Fibroblast of skin of scalp (primary cell): ENCODE measurements at regions not wholly inside any gene's neighbourhood (a gene's known extent, or its start where the extent isn't known, plus 50 kb on each side); places are given as distances from the start of the nearest gene placed in this dataset.
"Not testable (repeated sequence)": the region's sequence is repeated elsewhere in the genome, so short reads cannot be mapped to it uniquely, and the experiment has no call there.

Experiments
- DNase-seq: peaks from one replicate; pipeline ENCODE4 v3.0.0-alpha.2; 2013

GRCh38 chr10:46204482-46205102, 82.2 kb upstream of the ANTXRL start:
- not testable (repeated sequence) for DNase-seq

GRCh38 chr10:46210427-46210826, 76.4 kb upstream of the ANTXRL start:
- DNase-seq: not testable (repeated sequence)

GRCh38 chr10:46215426-46215825, 71.4 kb upstream of the ANTXRL start:
- no peak for DNase-seq

GRCh38 chr10:46216003-46216634, 70.7 kb upstream of the ANTXRL start:
- no peak for DNase-seq

- no peak for DNase-seq
These were observed 69.7 kb upstream of the ANTXRL start for GRCh38 chr10:46216836-46217751.

GRCh38 chr10:46217752-46218453, 68.9 kb upstream of the ANTXRL start:
- no peak for DNase-seq

GRCh38 chr10:46218921-46219320, 67.9 kb upstream of the ANTXRL start:
- no peak for DNase-seq

- not testable (repeated sequence) for DNase-seq
These were observed 67.3 kb upstream of the ANTXRL start for GRCh38 chr10:46219431-46219990.

- DNase-seq: no peak
These were observed 66.6 kb upstream of the ANTXRL start for GRCh38 chr10:46220187-46220586.

GRCh38 chr10:46220872-46221538, 65.8 kb upstream of the ANTXRL start:
- no peak for DNase-seq

GRCh38 chr10:46222364-46222935, 64.3 kb upstream of the ANTXRL start:
- peak; percentile 6 for DNase-seq

- DNase-seq: no peak
These were observed 63.7 kb upstream of the ANTXRL start for GRCh38 chr10:46223064-46223480.

- DNase-seq: no peak
These were observed 63.0 kb upstream of the ANTXRL start for GRCh38 chr10:46223626-46224413.

- DNase-seq: no peak
These were observed 62.4 kb upstream of the ANTXRL start for GRCh38 chr10:46224414-46224682.

- no peak for DNase-seq
These were observed 61.2 kb upstream of the ANTXRL start for GRCh38 chr10:46225597-46225996.

GRCh38 chr10:46226232-46226631, 60.6 kb upstream of the ANTXRL start:
- no peak for DNase-seq

GRCh38 chr10:46226900-46227558, 59.8 kb upstream of the ANTXRL start:
- no peak for DNase-seq

GRCh38 chr10:46227571-46227935, 59.2 kb upstream of the ANTXRL start:
- no peak for DNase-seq

- no peak for DNase-seq
These were observed 58.7 kb upstream of the ANTXRL start for GRCh38 chr10:46227936-46228562.

GRCh38 chr10:46228563-46229071, 58.2 kb upstream of the ANTXRL start:
- DNase-seq: peak; percentile 74
